Mammary epithelial cell (primary cell): ENCODE measurements at regions not wholly inside any gene's neighbourhood (a gene's known extent, or its start where the extent isn't known, plus 50 kb on each side); places are given as distances from the start of the nearest gene placed in this dataset.

Experiments used
- CTCF ChIP-seq, 2 donors: IDR thresholded peaks in 1 of 2; conservative IDR thresholded peaks in 1 of 2; 2 replicates each; pipeline ENCODE4 v1.5.1; 2011 to 2012; ENCODE audit warnings: inconsistent platforms in 2 of 2, low read length in 2 of 2, mild to moderate bottlenecking in 2 of 2, control low read depth in 1 of 2, low read depth in 1 of 2; ENCODE audit not compliant: insufficient read depth in 1 of 2; ENCODE audit errors: extremely low read depth in 1 of 2
- EZH2 ChIP-seq: IDR thresholded peaks from 2 replicates; pipeline ENCODE4 v1.6.1; 2012; ENCODE audit warnings: low read length, inconsistent platforms, borderline replicate concordance

GRCh38 chr1:2928366-2929325 is 92.6 kb upstream of the ACTRT2 start:
- TF ChIP-seq CTCF (conservative IDR thresholded peaks at IDR 0.05 in 1 of 2, IDR thresholded peaks at IDR 0.05 in 1 of 2; ENCODE audit: extremely low read depth in 1 of 2, insufficient read depth in 1 of 2, low read depth in 1 of 2, low read length in 2 of 2) (no peak), EZH2 (no peak)
